HG03175 (cell line): ENCODE measurements at regions not wholly inside any gene's neighbourhood (a gene's known extent, or its start where the extent isn't known, plus 50 kb on each side); places are given as distances from the start of the nearest gene placed in this dataset.
A peak's percentile ranks its signal among the peaks of the same experiment; 100 is the strongest.
"Not testable (repeated sequence)": the region's sequence is repeated elsewhere in the genome, so short reads cannot be mapped to it uniquely, and the experiment has no call there.

Source experiments
- ATAC-seq: cut with Tn5 transposase; IDR thresholded peaks from one replicate; pipeline ENCODE4 v1.9.1; 2021; ENCODE audit warnings: mild to moderate bottlenecking, moderate library complexity; ENCODE audit not compliant: unreplicated experiment

- ATAC-seq, result no peak
These were observed 80.6 kb downstream of the MFSD1 start for GRCh38 chr3:158882445-158882844.

- ATAC-seq, result no peak
These were observed 94.9 kb downstream of the MFSD1 start for GRCh38 chr3:158896729-158897128.

GRCh38 chr3:158906749-158907148, 104.9 kb downstream of the MFSD1 start:
- no peak for ATAC-seq

- ATAC-seq, result no peak
These were observed 106.4 kb downstream of the MFSD1 start for GRCh38 chr3:158908187-158908734.

GRCh38 chr3:158909870-158910269, 108.0 kb downstream of the MFSD1 start:
- no peak for ATAC-seq

GRCh38 chr3:158911586-158911985, 109.7 kb downstream of the MFSD1 start:
- no peak for ATAC-seq

- no peak for ATAC-seq
These were observed 110.3 kb downstream of the MFSD1 start for GRCh38 chr3:158912188-158912587.

- ATAC-seq, result no peak
These were observed 110.8 kb downstream of the MFSD1 start for GRCh38 chr3:158912621-158913020.

GRCh38 chr3:158916111-158916510, 114.3 kb downstream of the MFSD1 start:
- ATAC-seq, result no peak

- peak; percentile 90 for ATAC-seq
These were observed 116.2 kb downstream of the MFSD1 start for GRCh38 chr3:158918008-158918407.

- ATAC-seq, result no peak
These were observed 116.6 kb downstream of the MFSD1 start for GRCh38 chr3:158918451-158918850.

GRCh38 chr3:158920371-158920770, 118.5 kb downstream of the MFSD1 start:
- no peak for ATAC-seq

GRCh38 chr3:158925021-158925420, 123.2 kb downstream of the MFSD1 start:
- ATAC-seq, result no peak

GRCh38 chr3:158925828-158926494, 124.1 kb downstream of the MFSD1 start:
- ATAC-seq, result no peak

GRCh38 chr3:158935846-158936245, 134.0 kb downstream of the MFSD1 start:
- ATAC-seq, result no peak

GRCh38 chr3:158936530-158937113, 134.8 kb downstream of the MFSD1 start:
- no peak for ATAC-seq

GRCh38 chr3:158950178-158950901, 148.5 kb downstream of the MFSD1 start:
- no peak for ATAC-seq

GRCh38 chr3:158953131-158953530, 151.3 kb downstream of the MFSD1 start:
- no peak for ATAC-seq

- no peak for ATAC-seq
These were observed 152.6 kb downstream of the MFSD1 start for GRCh38 chr3:158954420-158954819.

GRCh38 chr3:158957777-158958176, 155.9 kb downstream of the MFSD1 start:
- ATAC-seq, result not testable (repeated sequence)

- ATAC-seq, result no peak
These were observed 157.0 kb downstream of the MFSD1 start for GRCh38 chr3:158958873-158959272.

GRCh38 chr3:158961471-158961870, 159.6 kb downstream of the MFSD1 start:
- ATAC-seq, result no peak
